Hypothalamus (tissue), 51 donors: ENCODE measurements at regions not wholly inside any gene's neighbourhood (a gene's known extent, or its start where the extent isn't known, plus 50 kb on each side); places are given as distances from the start of the nearest gene placed in this dataset.

ENCODE experiments used
- DNase-seq, 51 donors: peaks; one replicate each; lab custom pipeline; 2025; lab: John Stamatoyannopoulos, UW

DNA sequence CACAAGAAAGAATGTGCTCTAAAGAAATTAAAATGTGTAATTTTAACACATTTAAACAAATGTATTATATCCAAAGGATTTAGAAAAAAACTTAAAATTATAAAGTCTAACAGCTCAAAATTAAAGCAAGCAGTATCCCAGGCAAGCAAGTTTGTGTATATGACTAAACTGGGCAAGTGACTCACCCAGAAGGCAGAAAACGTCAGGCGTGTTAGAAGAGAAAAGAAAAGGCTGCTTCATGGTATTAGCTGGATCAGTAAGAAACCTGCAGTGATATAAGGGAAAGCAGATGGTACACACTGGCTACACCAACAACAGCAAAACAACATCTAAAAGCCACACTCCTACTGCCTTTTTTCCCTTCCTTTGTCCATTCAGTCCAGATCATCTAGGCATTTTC is 250.6 kb upstream of the NDST3 start:
- no peak for DNase-seq

DNA sequence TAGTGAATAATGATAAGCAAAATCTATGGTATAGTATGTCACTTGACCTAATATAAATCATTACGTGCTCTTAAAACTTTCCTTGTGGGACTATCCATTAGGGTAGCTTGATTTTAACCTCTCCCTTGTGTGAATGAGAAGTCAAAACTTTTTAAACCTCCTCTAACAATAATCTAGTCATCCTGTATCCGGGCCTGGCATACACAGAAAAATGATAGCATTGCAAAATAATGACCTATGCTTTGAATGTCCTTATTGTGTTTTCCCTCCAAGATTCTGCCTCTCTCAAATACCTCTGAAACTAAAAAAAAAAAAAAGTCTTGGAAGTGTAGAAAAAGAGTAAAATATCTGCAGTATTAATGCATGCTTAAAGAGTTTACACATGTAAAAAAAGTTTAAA is 250.0 kb upstream of the NDST3 start:
- no peak for DNase-seq

DNA sequence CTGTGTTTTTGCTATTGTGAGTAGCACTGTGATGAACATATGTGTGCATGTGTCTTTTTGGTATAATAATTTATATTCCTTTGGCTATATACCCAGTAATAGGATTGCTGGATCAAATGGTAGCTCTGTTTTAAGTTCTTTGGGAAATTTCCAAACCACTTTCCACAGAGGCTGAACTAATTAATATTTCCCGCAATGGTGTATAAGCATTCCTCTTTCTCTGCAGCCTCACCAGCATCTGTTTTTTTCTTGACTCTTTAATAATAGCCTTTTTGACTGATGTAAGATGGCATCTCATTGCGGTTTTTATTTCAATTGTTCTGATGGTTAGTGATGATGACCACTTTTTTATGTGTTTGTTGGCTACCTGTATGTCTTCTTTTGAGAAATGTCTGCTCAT is 247.7 kb upstream of the NDST3 start:
- DNase-seq = no peak

GRCh38 chr4:117793845-117794480 is 240.3 kb upstream of the NDST3 start:
- no peak for DNase-seq

DNA sequence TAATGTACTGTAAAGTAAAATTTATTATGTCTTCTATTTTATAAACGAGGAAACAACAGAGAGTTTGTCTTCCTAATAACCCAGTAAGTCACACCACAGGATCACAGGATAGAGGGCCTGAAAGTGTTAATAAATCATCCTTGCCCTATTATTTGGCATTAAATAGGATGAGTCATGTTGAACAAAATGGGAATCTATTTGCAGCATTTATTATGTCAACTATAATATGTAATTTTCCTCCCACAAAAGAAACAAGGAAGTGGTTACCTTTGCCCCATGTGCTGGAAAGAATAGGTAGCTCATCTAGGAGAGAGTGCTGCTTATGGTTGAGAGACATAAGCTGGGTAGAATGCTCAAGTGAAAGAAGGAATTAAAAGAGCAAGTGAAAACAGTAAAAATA is 237.6 kb upstream of the NDST3 start:
- no peak for DNase-seq

GRCh38 chr4:117800636-117801035 is 233.7 kb upstream of the NDST3 start:
- no peak for DNase-seq

DNA sequence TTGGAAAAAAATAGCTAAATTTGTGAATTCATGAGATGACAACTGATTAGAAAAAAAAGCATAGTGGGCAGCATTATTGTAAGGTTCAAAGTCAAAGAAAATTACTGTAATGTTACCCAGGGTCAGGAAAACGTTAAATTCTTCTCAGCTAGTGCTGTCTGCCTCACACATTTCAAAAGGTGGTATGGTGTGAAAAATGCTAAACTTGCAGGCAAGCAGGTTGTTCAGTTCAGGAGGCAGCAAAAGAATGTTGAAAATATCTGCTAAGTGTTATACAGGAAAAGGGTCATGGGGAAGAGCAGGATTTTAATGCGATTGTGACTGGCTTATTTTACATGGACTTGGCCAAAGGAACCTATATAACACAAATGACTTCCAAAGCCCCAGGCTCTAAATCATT is 232.5 kb upstream of the NDST3 start:
- no peak for DNase-seq

DNA sequence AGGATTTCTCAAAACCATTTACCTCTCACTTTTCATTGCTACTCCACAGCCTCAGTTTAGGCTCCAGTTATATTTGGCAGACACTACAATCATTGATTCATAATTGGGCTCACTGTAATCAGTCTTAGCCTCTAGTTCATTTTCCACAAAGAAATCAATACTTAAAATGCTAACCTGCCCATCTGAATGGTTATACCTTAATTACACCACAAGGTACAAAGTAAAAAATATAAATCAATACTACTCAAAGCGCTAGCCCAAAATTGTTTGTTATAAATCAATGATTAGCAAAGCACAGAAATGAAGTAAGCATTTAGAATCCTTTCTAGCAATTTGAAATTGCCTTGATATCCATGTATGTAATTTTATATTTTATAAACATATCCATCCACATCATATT is 222.6 kb upstream of the NDST3 start:
- DNase-seq = no peak

DNA sequence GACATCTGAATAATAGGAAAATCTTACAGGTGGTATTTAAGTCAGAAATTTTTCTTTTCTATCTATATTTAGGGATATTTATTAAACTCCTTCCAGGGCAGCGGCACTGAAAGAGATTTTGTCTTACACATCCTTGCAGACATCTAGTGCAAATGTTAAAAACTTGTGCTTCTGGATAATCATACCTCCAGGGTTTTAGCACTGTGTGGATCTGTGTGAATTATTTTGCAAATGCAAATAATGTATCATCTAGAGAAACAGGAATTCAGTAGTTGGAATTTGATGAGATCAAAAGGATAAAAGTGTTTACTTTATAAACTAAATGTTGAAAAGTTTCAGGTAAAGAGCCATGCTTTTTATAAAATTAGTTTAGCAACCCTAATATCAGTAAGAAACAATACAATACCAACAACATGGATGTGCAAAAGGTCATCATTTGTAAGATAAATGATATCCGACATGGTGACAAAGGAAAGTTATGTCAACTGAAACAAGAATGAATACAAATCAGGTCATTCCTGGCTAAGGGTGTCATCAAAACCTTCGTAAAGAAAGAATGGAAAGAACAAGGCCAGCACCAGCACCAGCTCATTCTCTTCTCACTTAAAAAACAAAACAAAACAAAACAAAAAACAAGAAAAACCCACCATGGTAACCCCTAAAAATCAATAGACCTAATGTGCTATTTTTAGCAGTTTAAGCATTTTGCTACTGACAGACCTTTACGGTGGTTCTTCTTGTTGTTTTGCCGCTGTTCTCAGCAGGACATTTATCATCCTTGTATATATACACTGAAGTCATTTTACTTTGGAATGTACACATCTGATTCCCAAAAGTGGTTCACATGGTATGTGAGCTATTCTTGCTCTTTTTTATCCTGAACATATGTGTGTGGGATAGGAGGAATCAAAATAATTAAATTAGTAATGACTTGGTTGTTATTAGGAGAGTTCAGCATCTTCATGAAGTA is 219.7 kb upstream of the NDST3 start:
- no peak for DNase-seq

- no peak for DNase-seq
Measured at GRCh38 chr4:117817301-117817700, 217.0 kb upstream of the NDST3 start.

DNA sequence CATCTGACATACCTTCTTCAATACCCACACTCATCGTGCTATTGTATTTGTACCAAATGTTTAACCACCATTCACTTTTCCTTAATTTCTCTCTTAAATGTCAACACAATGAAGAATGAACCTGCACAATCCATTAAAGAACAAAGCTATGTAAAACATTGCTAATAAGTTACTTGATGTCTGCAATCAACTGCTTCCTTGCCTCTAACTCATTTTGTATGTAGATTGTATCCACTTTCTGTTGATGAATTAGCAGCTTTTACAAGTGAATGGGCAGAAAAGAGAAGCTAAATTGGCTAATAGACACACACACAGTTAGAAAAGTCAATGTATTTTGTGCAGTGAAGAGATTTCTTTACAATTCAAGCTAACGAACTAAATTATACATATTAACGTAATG is 212.5 kb upstream of the NDST3 start:
- DNase-seq = no peak

DNA sequence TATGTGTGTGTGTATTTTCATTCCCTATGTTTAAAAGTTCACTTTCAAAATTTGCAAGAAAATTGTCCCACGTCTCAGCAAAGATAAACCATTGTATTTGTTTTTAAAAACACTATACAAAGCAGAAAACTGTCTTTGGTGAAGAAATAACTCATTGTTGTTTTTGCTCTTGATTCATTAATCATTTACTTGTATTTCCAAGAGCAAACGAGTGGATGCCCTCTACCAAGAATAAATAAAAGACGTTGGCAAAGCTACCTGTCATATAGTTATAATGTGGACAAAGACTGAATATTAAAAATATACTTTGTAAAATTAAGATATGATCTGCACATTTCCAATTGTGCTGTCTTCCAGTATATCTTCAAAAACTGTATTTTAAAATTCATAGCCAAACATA is 210.9 kb upstream of the NDST3 start:
- DNase-seq = no peak

GRCh38 chr4:117825600-117825999 is 208.7 kb upstream of the NDST3 start:
- DNase-seq = no peak

DNA sequence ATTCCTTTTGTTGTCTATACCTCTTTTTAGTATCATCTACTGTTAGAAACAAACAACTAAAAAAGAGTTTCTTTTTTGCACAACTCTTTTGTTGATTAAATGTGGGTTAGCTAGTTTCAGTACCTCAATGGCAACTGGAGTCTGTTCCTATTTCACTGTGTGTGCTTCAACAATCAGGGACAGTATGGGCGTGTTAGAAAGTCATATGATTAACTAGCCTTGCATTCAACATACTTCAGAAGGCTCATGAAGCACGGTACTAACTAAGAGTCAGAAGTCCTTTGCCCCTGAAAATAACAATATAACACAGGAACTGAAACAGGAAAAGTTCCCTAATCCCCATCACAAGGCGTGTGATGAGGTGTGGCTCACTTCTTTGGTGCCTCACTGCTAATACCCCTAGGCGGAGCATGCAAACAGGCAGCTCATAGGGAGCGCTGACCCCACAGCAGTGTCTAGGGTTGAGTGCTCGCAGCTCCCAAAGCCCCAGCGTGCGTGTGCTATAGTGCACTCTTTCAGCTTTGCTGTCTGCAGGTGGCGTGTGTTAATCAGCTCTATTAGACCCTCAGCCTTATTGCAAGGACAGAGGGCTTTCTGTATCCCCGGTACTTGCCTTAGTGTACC is 203.1 kb upstream of the NDST3 start:
- no peak for DNase-seq

- no peak for DNase-seq
Measured at GRCh38 chr4:117835566-117835965, 198.7 kb upstream of the NDST3 start.

- DNase-seq = no peak
Measured at GRCh38 chr4:117844594-117844993, 189.7 kb upstream of the NDST3 start.

DNA sequence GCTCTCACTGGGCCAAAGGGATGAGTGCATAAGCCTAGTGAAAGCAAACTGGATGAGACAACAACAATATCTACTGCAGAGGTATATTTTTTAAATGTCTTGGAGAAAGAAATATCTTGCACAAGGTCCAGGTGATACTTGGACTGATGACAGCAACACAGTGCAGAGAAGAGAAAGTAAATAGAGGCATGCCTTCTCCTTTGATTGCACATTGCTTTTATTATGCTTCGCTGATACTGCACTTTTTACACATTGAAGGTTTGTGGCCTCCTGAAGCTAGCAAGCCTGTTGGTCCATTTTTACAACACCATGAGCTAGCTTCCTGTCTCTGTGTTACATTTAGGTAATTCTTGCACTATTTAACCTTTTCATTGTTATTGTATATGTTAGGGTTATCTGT is 189.0 kb upstream of the NDST3 start:
- no peak for DNase-seq

GRCh38 chr4:117847849-117848248 is 186.4 kb upstream of the NDST3 start:
- DNase-seq = no peak

- DNase-seq = no peak
Measured at GRCh38 chr4:117868201-117868600, 166.1 kb upstream of the NDST3 start.

DNA sequence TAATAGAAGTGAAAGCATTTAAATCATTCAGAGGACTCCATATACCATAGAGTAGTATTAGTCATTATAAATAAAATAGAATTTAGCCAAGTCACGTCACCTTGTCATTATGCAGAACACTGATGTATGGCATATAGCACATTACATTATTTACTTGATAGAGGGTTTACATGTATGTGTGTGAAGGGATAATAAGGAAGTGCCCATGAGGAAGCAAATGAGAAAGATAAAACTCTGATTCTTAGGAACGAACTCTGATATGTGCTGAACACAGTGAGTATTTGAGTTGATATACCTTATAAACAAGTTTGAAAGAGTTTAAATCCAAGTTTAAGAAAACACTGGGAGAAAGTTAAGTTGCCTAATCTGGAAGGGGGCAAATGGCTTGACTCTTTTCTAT is 160.5 kb upstream of the NDST3 start:
- no peak for DNase-seq

DNA sequence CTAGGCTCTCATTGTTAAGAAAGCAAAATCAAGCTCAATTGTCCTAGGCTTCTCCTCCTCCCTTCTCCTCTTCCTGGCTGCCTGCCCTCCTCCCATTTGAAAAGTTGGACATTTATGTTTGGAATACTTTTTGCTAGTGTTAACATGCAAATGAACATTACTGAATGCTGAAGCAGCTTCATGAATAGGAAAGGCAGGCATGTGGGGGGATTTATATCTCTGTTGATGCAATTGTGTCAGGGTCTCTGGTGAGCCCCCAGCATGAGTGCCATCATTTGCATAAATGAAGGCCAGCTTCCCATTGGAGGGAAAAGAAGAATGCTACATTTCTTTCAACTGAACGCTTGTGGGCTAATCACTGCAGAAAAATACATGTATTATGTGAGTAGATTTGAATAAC is 160.1 kb upstream of the NDST3 start:
- DNase-seq = no peak

DNA sequence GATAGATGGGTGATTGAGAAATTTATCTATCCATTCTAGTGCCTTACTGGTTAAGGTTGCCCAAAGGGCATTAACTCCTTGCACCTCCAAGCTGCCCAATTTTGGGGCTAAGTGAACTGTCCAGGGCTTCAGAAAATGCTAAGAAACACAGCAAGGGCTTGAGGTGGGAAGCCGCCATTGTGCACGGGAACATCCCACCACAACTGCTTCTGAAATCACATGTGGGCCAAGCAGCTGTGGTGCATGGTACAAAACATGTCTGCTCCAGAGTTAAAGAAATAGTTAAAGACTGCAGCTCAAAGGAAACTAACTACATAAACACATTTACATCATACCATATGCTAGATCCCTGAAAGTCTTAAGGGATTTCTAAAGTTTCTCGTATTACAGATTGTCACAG is 144.3 kb upstream of the NDST3 start:
- no peak for DNase-seq
